ENCODE measurements at regions not wholly inside any gene's neighbourhood (a gene's known extent, or its start where the extent isn't known, plus 50 kb on each side); places are given as distances from the start of the nearest gene placed in this dataset.

- DNase-seq (ENCODE audit: low spot score): no peak
- peaks cover 13% of the 10 kb centered on the region for H3K9me3 ChIP-seq (ENCODE audit: severe bottlenecking)
- no peak for ATAC-seq (ENCODE audit: low read depth)
- TF ChIP-seq CTCF (IDR thresholded peaks at IDR 0.05; ENCODE audit: poor library complexity, severe bottlenecking): no peak
- no peak overlapping the region for H3K4me3 ChIP-seq (ENCODE audit: severe bottlenecking)
- peaks cover 8% of the 10 kb centered on the region for H3K27me3 ChIP-seq (ENCODE audit: insufficient read depth, poor library complexity, severe bottlenecking)
- H3K4me1 ChIP-seq (ENCODE audit: insufficient read depth, poor library complexity, severe bottlenecking): no peaks in the 10 kb centered on the region
- no peaks in the 10 kb centered on the region for H3K36me3 ChIP-seq (ENCODE audit: low read depth)
- H3K27ac ChIP-seq (ENCODE audit: poor library complexity, severe bottlenecking): no peak overlapping the region
Measured at GRCh38 chr15:81604713-81605112, 230.7 kb upstream of the TMC3 start.

DNA sequence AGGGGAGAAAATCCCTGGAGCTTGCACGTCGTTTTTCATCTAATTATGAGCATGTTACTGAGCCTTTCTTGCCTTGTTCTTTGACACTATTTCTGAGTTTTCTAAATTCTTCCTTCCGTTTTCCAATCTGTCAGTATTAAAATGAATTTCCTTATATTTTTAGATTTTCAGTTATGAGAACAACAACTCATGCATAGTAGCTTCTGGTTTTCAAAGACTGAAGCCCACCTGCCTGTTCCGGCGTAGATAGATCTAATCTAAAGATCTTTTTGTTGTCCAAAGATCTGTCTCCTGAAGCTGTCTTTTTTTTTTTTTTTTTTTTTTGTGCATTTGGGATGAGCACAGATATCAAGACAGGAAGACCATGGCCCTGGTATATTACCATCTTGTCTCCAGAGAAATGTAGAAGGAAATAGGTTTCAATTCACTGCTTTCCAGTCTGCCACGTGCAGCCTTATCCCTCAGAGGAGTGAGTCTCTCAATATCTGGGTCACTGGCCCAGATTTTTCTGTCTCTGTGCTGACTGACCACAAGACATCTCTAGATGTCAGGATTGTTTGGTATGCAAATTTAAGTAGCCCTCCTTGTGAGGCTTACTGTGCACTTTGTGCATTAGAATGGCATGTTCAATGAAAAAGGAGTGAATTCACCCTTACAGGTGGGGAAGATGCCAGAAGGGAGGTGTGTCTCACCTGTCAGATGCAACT is 222.3 kb upstream of the TMC3 start:
- DNase-seq (ENCODE audit: low spot score) (no peak), ATAC-seq (ENCODE audit: low read depth) (no peak)
- H3K27me3 ChIP-seq (ENCODE audit: insufficient read depth, poor library complexity, severe bottlenecking): peaks cover 6% of the 10 kb centered on the region
- no peak for TF ChIP-seq CTCF (IDR thresholded peaks at IDR 0.05; ENCODE audit: poor library complexity, severe bottlenecking)
- H3K4me3 ChIP-seq (ENCODE audit: severe bottlenecking): no peak overlapping the region
- no peaks in the 10 kb centered on the region for H3K4me1 ChIP-seq (ENCODE audit: insufficient read depth, poor library complexity, severe bottlenecking)
- H3K36me3 ChIP-seq (ENCODE audit: low read depth): no peaks in the 10 kb centered on the region
- peaks cover 11% of the 10 kb centered on the region for H3K9me3 ChIP-seq (ENCODE audit: severe bottlenecking)
- H3K27ac ChIP-seq (ENCODE audit: poor library complexity, severe bottlenecking): no peak overlapping the region

- peaks cover 6% of the 10 kb centered on the region for H3K9me3 ChIP-seq (ENCODE audit: severe bottlenecking)
- DNase-seq (ENCODE audit: low spot score) (no peak), ATAC-seq (ENCODE audit: low read depth) (no peak)
- TF ChIP-seq CTCF (IDR thresholded peaks at IDR 0.05; ENCODE audit: poor library complexity, severe bottlenecking): no peak
- H3K36me3 ChIP-seq (ENCODE audit: low read depth): no peaks in the 10 kb centered on the region
- no peak overlapping the region for H3K27ac ChIP-seq (ENCODE audit: poor library complexity, severe bottlenecking)
- peaks cover 6% of the 10 kb centered on the region for H3K27me3 ChIP-seq (ENCODE audit: insufficient read depth, poor library complexity, severe bottlenecking)
- no peak overlapping the region for H3K4me3 ChIP-seq (ENCODE audit: severe bottlenecking)
- no peaks in the 10 kb centered on the region for H3K4me1 ChIP-seq (ENCODE audit: insufficient read depth, poor library complexity, severe bottlenecking)
Measured at GRCh38 chr15:81595752-81596151, 221.7 kb upstream of the TMC3 start.

- Histone ChIP-seq H3K4me3 (ENCODE audit: severe bottlenecking) (no peak overlapping the region), H3K27ac (ENCODE audit: poor library complexity, severe bottlenecking) (no peak overlapping the region), H3K9me3 (ENCODE audit: severe bottlenecking) (no peaks in the 10 kb centered on the region), H3K4me1 (ENCODE audit: insufficient read depth, poor library complexity, severe bottlenecking) (no peaks in the 10 kb centered on the region), H3K36me3 (ENCODE audit: low read depth) (no peaks in the 10 kb centered on the region), H3K27me3 (ENCODE audit: insufficient read depth, poor library complexity, severe bottlenecking) (no peaks in the 10 kb centered on the region)
- DNase-seq (ENCODE audit: low spot score): no peak
- no peak for ATAC-seq (ENCODE audit: low read depth)
- no peak for TF ChIP-seq CTCF (IDR thresholded peaks at IDR 0.05; ENCODE audit: poor library complexity, severe bottlenecking)
Measured at GRCh38 chr15:81589671-81590070, 215.7 kb upstream of the TMC3 start.

DNA sequence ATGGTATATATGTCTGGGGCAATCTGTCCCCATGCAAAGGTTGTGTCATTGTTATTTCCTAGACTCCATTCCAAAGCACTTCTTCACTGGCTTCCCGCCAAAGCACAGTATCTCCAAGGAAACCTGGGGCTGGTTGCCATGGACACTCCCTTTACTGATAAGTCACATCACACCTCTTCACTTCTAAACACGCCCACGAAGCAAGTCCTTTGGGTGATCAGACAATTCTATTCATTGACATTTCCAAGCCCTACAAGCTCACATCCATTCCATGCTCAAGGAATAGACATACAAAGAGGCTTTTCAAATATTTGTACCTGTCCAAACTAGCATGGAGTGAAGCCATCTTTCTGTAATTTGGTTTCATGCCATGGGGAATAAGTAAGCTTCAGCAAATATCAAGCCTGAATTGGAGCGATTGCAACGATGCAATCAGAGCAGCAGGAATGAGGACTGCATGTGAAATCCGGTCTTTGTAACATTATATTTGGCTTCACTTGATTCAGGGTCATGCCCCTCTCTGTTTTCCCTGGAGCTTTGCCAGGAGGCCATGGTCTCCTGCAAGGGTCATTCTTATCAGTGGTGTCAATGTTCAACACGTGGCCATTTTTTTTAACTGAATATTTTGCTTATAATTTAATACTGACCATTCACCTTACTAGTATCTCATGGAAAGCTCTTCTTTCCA is 201.6 kb upstream of the TMC3 start:
- Histone ChIP-seq H3K27me3 (ENCODE audit: insufficient read depth, poor library complexity, severe bottlenecking) (peaks cover 10% of the 10 kb centered on the region), H3K4me1 (ENCODE audit: insufficient read depth, poor library complexity, severe bottlenecking) (no peaks in the 10 kb centered on the region), H3K4me3 (ENCODE audit: severe bottlenecking) (no peak overlapping the region), H3K27ac (ENCODE audit: poor library complexity, severe bottlenecking) (no peak overlapping the region), H3K9me3 (ENCODE audit: severe bottlenecking) (no peaks in the 10 kb centered on the region), H3K36me3 (ENCODE audit: low read depth) (no peaks in the 10 kb centered on the region)
- peak; percentile 41; the same call in 2 of the 3 replicates for ATAC-seq (ENCODE audit: low read depth)
- no peak for DNase-seq (ENCODE audit: low spot score)
- TF ChIP-seq CTCF (IDR thresholded peaks at IDR 0.05; ENCODE audit: poor library complexity, severe bottlenecking): no peak

Data from RWPE2 (cell line).